ENCODE measurements at regions not wholly inside any gene's neighbourhood (a gene's known extent, or its start where the extent isn't known, plus 50 kb on each side); places are given as distances from the start of the nearest gene placed in this dataset.

- TF ChIP-seq CTCF (IDR thresholded peaks at IDR 0.05; ENCODE audit: insufficient read depth, low read length, poor library complexity, severe bottlenecking) = no peak
- no peak for TF ChIP-seq EZH2phosphoT487 (conservative IDR thresholded peaks at IDR 0.05; ENCODE audit: low read length)
These were observed 824.8 kb upstream of the SOX9 start for GRCh38 chr17:71296005-71296404.
